ENCODE measurements at regions not wholly inside any gene's neighbourhood (a gene's known extent, or its start where the extent isn't known, plus 50 kb on each side); places are given as distances from the start of the nearest gene placed in this dataset.

DNA sequence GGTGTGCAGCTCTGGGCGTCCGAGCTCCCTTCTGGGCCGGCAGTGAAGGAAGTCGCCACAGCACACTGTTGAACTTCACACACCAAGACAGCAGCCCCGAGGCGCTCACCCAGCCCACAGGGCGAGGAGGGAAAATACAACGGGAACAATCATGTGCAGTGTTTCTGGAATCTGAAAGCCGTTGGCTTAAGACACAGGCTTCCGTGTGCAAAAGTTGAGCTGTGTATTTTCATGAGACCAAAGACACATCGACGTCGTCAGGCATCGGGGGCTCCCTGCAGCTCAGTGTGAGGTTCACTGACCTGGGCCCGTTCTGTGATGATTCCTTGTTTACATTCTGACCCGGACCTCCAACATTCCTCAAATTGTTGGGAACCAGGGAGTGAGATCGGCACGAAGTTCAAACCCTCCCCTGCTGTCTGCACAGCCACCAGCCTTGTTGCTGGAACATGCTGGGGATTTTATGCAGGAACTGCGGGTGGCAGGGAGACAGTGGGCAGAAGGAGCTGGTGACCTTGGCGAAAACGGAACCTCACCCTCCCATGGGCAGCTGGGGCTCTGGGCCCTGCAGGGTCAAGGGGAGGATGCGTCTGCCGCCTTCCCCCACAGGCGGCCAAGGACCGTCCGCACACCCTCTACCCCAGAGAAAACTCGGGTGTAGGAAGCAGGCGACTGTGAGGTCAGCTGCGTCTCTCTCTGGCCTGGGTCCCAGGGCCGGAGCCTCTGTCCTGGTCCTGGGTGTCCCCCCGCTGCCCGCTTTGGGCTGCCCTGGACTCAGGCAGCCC lies 72.2 kb downstream of the METRNL start:
- TF ChIP-seq, protein P1, sequence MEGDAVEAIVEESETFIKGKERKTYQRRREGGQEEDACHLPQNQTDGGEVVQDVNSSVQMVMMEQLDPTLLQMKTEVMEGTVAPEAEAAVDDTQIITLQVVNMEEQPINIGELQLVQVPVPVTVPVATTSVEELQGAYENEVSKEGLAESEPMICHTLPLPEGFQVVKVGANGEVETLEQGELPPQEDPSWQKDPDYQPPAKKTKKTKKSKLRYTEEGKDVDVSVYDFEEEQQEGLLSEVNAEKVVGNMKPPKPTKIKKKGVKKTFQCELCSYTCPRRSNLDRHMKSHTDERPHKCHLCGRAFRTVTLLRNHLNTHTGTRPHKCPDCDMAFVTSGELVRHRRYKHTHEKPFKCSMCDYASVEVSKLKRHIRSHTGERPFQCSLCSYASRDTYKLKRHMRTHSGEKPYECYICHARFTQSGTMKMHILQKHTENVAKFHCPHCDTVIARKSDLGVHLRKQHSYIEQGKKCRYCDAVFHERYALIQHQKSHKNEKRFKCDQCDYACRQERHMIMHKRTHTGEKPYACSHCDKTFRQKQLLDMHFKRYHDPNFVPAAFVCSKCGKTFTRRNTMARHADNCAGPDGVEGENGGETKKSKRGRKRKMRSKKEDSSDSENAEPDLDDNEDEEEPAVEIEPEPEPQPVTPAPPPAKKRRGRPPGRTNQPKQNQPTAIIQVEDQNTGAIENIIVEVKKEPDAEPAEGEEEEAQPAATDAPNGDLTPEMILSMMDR (IDR thresholded peaks at IDR 0.05; ENCODE audit: extremely low read depth in 1 of 2, insufficient read depth in 1 of 2, low read depth in 1 of 2, low read length in 2 of 2) = no peak
- TF ChIP-seq POLR2AphosphoS5 (IDR thresholded peaks at IDR 0.05; ENCODE audit: insufficient read depth, low read depth, low read length) = no peak
